Fibroblast of villous mesenchyme (primary cell): ENCODE measurements at regions not wholly inside any gene's neighbourhood (a gene's known extent, or its start where the extent isn't known, plus 50 kb on each side); places are given as distances from the start of the nearest gene placed in this dataset.

Source experiments
- DNase-seq: peaks from one replicate; pipeline ENCODE4 v3.0.0-alpha.2; 2010; ENCODE audit warnings: low read depth
- H3K4me3 ChIP-seq: 2 replicates; pipeline ENCODE4 v1.5.1; 2011; ENCODE audit warnings: low read depth, mild to moderate bottlenecking, low read length
- CTCF ChIP-seq: IDR thresholded peaks from 2 replicates; pipeline ENCODE4 v1.5.1; 2012; ENCODE audit warnings: low read depth, mild to moderate bottlenecking, low read length; ENCODE audit not compliant: insufficient read depth

GRCh38 chr13:58085819-58086218 is 454.3 kb downstream of the PCDH17 start:
- DNase-seq, result no peak
- H3K4me3 ChIP-seq, result no peak overlapping the region
- TF ChIP-seq CTCF, result no peak

GRCh38 chr13:58087566-58087965 is 456.0 kb downstream of the PCDH17 start:
- TF ChIP-seq CTCF, result no peak
- no peak overlapping the region for H3K4me3 ChIP-seq
- DNase-seq, result no peak

GRCh38 chr13:58093394-58093793 is 461.9 kb downstream of the PCDH17 start:
- no peak for TF ChIP-seq CTCF
- DNase-seq, result no peak
- no peak overlapping the region for H3K4me3 ChIP-seq

- DNase-seq, result no peak
- TF ChIP-seq CTCF, result no peak
- H3K4me3 ChIP-seq, result no peak overlapping the region
Observed at GRCh38 chr13:58097831-58098230, 466.3 kb downstream of the PCDH17 start.

GRCh38 chr13:58119351-58119750 is 487.8 kb downstream of the PCDH17 start:
- DNase-seq, result no peak

GRCh38 chr13:58119804-58120203 is 488.3 kb downstream of the PCDH17 start:
- no peak for TF ChIP-seq CTCF
- DNase-seq, result no peak
- H3K4me3 ChIP-seq, result no peak overlapping the region

More at GRCh38 chr13:58119351-58119750, 487.8 kb downstream of the PCDH17 start:
- no peak overlapping the region for H3K4me3 ChIP-seq
- TF ChIP-seq CTCF, result no peak

GRCh38 chr13:58126496-58126895 is 495.0 kb downstream of the PCDH17 start:
- DNase-seq, result no peak
- no peak overlapping the region for H3K4me3 ChIP-seq
- no peak for TF ChIP-seq CTCF
